HUES48 (cell line): ENCODE measurements at regions not wholly inside any gene's neighbourhood (a gene's known extent, or its start where the extent isn't known, plus 50 kb on each side); places are given as distances from the start of the nearest gene placed in this dataset.

Experiments used
- H3K27ac ChIP-seq: one replicate; pipeline ENCODE4 v1.7.0; 2013; ENCODE audit warnings: low read depth, low read length, inconsistent platforms
- H3K27me3 ChIP-seq: 2 replicates; pipeline ENCODE4 v1.6.1; 2013; ENCODE audit warnings: mild to moderate bottlenecking, low read length; ENCODE audit not compliant: control insufficient read depth, insufficient read depth
- H3K36me3 ChIP-seq: 2 replicates; pipeline ENCODE4 v1.6.1; 2013; ENCODE audit warnings: low read length; ENCODE audit not compliant: control insufficient read depth, insufficient read depth
- H3K4me1 ChIP-seq: 2 replicates; pipeline ENCODE4 v1.6.1; 2013; ENCODE audit warnings: mild to moderate bottlenecking, low read length; ENCODE audit not compliant: control insufficient read depth, insufficient read depth
- H3K4me3 ChIP-seq: 2 replicates; pipeline ENCODE4 v1.5.1; 2013; ENCODE audit warnings: mild to moderate bottlenecking, low read depth, low read length
- H3K9ac ChIP-seq: 2 replicates; pipeline ENCODE4 v1.6.1; 2013; ENCODE audit warnings: mild to moderate bottlenecking, low read depth, low read length, moderate library complexity
- H3K9me3 ChIP-seq: 2 replicates; pipeline ENCODE4 v1.6.1; 2013; ENCODE audit warnings: low read length; ENCODE audit not compliant: control insufficient read depth, insufficient read depth

- no peak overlapping the region for H3K27ac ChIP-seq
Observed at GRCh38 chr11:10398525-10398924, 56.5 kb upstream of the AMPD3 start.

GRCh38 chr11:10400856-10401255, 54.2 kb upstream of the AMPD3 start:
- H3K36me3 ChIP-seq = no peaks in the 10 kb centered on the region
- no peak overlapping the region for H3K9ac ChIP-seq
- no peaks in the 10 kb centered on the region for H3K9me3 ChIP-seq
- no peaks in the 10 kb centered on the region for H3K27me3 ChIP-seq
- no peak overlapping the region for H3K4me3 ChIP-seq
- H3K4me1 ChIP-seq = no peaks in the 10 kb centered on the region
- no peak overlapping the region for H3K27ac ChIP-seq

More at GRCh38 chr11:10398525-10398924, 56.5 kb upstream of the AMPD3 start:
- Histone ChIP-seq H3K4me3 (no peak overlapping the region), H3K9me3 (no peaks in the 10 kb centered on the region), H3K36me3 (no peaks in the 10 kb centered on the region), H3K27me3 (no peaks in the 10 kb centered on the region), H3K9ac (no peak overlapping the region), H3K4me1 (peaks cover 5% of the 10 kb centered on the region; the same call in 1 of the 2 replicates)

DNA sequence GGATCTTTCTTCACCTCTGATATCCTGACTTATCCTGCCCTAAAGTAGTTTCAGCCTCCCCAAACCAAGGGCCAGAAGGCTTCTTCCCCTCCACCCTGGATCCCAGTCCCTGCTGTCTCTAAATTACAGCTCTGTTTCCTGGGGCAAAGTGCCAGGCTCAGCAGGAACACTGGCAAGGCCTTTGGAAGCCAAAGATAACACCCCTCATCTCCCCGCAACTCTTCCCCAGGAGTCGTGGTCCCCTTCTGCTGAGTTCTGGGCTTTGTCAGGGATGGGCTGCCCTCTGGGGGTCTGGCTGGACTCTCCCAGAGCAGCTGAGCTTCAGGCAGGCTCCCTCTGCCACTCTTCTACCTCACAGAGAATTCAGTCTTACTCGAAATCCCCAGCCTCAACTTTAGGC, 53.8 kb upstream of the AMPD3 start:
- no peaks in the 10 kb centered on the region for H3K27me3 ChIP-seq
- no peaks in the 10 kb centered on the region for H3K36me3 ChIP-seq
- no peak overlapping the region for H3K4me3 ChIP-seq
- H3K9me3 ChIP-seq = no peaks in the 10 kb centered on the region
- no peak overlapping the region for H3K9ac ChIP-seq
- no peaks in the 10 kb centered on the region for H3K4me1 ChIP-seq
- H3K27ac ChIP-seq = no peak overlapping the region

DNA sequence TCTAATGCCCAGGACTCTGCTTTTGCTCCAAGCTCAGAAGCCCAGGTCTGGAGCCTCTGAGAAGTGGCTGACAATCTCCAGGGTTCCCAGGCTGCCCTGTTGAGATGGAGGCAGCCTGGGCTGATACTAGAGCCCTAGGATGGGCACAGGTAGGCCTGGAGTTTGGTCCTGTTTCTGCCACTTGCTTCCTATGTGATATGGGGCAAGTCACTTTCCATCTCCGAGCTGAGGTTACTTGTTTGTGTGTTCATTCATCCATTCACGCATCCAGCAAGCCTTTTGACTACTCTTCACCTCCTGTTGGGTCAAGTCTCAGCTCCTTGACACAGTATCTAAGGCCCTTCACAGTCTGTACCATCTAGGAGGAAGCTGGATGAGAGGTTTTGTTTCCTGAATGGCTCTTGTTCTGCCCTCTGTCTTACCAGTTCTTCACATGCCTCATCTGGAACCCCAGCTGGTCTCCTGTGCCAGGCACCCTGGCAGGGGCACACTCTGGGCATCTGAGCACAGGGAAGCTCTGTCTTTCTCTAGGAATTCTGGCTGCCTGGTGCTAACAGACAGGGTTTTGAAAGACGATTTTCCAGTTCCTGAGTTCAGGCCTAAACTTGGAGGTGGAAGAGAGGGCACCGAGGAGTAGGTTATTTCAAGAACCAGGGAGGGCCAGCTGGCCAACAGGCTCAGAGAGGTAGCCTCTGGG, 53.2 kb upstream of the AMPD3 start:
- no peaks in the 10 kb centered on the region for H3K27me3 ChIP-seq
- H3K27ac ChIP-seq = no peak overlapping the region
- no peak overlapping the region for H3K9ac ChIP-seq
- H3K4me1 ChIP-seq = no peaks in the 10 kb centered on the region
- no peak overlapping the region for H3K4me3 ChIP-seq
- no peaks in the 10 kb centered on the region for H3K9me3 ChIP-seq
- no peaks in the 10 kb centered on the region for H3K36me3 ChIP-seq
